HG03432 (cell line): ENCODE measurements at regions not wholly inside any gene's neighbourhood (a gene's known extent, or its start where the extent isn't known, plus 50 kb on each side); places are given as distances from the start of the nearest gene placed in this dataset.

Experiments
- ATAC-seq: cut with Tn5 transposase; IDR thresholded peaks from one replicate; pipeline ENCODE4 v1.9.1; 2021; ENCODE audit warnings: mild to moderate bottlenecking, moderate library complexity; ENCODE audit not compliant: unreplicated experiment

DNA sequence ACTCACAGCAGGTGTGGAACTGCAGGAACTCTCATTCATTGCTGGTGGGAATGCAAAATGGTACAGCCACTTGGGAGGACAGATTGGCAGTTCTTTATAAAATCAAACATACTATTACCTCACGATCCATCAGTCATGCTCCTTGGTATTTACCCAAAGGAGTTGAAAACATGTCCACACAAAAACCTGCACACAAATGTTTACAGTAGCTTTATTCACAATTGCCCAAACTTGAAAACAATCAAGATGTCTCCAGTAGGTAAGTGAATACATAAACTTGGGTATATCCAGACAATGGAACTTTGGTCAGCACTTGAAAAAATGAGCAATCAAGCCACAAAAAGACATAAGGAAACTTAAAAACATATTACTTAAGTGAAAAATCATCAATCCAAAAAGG is 215.5 kb downstream of the IRX1 start:
- no peak for ATAC-seq

GRCh38 chr5:3818624-3819023 is 223.0 kb downstream of the IRX1 start:
- no peak for ATAC-seq

- ATAC-seq, result no peak
These were observed 230.2 kb downstream of the IRX1 start for GRCh38 chr5:3825531-3826451.

- no peak for ATAC-seq
These were observed 232.0 kb downstream of the IRX1 start for GRCh38 chr5:3827624-3828023.

DNA sequence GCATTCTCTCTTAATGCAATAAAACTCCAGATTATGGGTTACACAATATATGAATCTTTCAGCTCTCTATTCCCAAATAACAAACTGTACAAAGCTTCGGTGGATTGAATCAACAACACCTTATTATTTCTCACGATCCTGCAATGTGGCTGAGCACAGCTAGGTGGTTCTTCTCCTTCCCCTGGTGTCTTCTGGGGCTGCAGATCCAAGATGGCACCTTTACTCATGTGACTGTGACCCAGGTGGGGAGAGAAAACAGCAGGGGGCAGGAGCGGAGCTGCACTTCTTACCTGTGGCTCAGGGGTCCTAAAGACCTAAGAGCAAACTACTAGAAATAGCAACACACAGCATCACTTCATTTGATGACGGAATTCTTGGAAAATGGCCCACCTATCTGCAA is 233.1 kb downstream of the IRX1 start:
- no peak for ATAC-seq

DNA sequence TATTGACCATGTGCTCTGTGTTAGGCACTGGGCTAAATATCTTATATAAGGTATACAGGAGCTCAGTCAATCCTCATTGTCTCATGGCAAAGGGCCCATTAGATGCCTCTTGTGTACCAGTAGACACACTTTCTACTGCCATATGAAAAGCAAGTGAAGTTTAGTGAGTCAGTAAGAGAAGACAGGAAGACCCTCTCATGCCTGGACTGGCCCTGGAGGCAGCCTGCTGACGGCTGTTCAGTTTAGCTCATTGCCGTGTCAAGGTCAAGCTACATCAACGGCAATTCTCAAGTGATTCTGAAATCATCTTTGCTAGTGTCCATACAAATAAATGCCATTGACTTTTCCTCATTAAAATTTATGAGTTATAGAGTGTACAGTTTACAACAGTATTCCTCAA is 237.9 kb downstream of the IRX1 start:
- no peak for ATAC-seq

DNA sequence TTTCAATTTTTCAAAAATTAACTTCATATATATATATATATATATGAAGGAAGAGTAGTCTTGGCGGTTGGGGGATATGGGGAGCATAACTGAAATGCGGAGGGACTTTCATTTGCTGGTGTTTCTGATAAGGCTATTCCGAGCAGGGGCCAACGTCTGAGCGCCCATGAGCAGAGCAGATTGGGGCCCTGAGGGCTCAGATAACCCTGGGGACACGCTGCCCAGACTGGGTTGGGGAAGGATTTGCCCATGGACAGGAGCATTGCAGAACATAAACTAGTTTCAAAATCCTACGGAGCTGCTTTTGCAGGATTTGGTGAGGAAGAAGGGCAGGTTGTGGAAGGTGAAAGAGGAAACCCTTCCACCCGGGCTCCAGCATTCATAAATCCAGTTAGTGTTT is 240.2 kb downstream of the IRX1 start:
- no peak for ATAC-seq

- no peak for ATAC-seq
These were observed 240.9 kb downstream of the IRX1 start for GRCh38 chr5:3836528-3836927.

DNA sequence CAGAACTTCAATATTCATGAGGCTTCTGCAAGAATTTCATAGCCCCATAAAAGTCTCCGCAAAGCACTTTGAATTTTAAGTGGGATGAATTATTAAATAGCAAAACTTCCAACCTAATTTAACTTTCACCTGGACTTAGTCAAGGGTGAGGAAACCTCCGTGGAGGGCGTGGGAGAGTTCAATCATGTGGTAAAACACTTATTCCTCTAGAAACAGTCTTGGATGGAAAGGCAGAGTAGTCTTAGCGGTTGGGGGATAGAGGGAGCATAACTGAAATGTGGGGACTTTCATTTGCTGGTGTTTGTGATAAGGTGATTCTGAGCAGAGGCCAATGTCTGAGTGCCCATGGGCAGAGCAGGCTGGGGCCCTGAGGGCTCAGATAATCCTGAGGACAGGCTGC is 241.9 kb downstream of the IRX1 start:
- no peak for ATAC-seq

DNA sequence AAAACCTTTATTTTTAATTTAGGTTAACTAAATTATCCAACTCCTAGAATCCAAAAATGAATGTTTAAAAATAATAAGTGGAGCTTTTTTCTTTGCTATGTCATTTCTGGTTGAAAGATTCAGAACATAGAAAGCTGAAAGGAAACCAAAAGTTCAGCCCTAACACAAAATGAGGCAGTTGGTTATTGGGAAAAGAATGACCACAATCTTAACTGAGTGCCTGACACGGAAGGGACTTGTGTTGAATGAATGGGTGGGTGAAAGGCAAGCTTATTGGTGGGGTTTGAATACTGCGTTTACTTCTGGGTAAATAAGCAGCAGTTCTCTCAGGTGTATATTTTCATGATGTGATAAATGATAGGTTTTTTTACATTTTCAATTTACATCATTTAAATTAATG is 243.5 kb downstream of the IRX1 start:
- no peak for ATAC-seq

- no peak for ATAC-seq
These were observed 247.0 kb downstream of the IRX1 start for GRCh38 chr5:3842591-3842990.

DNA sequence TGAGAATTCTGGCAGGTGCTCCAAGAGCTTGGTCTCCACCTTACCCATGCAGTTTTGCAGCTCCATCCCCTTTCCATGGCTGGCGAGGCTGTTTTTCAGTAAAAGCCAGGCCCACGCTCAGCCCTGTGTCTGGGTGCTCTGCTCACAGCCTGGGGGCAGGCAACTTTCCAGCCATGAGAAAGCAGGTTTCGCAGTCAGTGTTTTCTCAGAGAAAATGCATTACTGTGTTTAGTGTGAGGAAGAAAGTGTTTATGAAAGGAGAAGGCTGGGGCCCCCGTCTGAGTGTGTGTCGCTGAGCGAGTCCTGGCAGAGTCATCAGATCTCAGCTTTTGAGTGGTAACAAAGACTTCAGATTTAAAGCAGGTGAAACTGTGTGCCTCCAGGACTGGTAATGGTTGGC is 248.1 kb downstream of the IRX1 start:
- ATAC-seq, result no peak

DNA sequence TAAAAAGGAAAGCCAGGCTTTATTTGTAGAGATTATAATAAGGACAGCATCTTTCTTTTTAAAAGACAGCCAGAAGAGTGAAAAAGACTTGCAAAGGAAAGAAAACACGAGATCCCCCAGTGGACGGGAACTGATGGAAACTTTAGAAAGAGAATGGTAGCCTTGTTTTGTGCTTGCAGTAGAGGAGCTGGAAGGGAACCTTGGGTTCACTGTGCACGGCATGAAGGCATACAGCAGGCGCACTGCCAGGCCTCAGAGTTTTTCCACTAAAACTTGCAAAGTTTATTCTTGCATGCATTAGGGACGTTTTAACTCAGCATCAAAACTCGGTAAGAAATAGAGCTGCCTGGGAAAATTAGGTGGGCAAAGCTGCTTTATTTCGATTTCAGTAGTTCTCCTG is 248.6 kb downstream of the IRX1 start:
- no peak for ATAC-seq

- ATAC-seq, result no peak
These were observed 249.6 kb downstream of the IRX1 start for GRCh38 chr5:3845230-3845629.

GRCh38 chr5:3852161-3852916 is 256.7 kb downstream of the IRX1 start:
- ATAC-seq, result no peak

GRCh38 chr5:3853362-3853761 is 257.7 kb downstream of the IRX1 start:
- no peak for ATAC-seq

DNA sequence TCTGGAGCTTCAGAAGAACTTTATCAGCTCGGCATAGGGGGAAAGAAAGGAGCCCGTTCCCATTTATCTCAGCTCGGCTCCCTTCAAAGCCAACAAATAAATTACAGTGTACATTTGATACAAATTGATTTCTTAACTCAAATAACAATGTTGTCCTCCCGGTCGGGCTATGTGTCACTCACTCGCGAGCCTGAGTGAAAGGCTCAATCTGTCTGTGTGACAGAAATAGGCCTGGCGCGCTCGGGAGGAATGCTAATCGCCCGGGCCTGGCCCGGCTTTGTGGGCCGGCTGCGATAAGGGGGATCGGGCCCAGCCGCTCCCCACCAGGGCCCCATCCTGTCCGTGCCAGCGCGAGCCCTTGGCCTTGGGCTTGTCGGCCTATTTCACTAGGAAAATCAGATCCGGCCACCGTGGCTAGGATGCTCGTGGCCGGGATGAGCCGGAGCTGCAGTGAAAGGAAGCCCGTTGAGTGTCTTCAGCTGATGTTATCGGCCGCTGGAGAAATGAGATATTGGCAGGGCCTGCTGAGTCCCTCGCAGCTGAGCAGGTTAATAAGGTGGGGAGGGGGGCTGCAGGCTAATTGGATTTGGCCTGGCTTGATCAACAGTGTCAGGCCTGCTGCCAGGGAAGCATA is 258.7 kb downstream of the IRX1 start:
- no peak for ATAC-seq

DNA sequence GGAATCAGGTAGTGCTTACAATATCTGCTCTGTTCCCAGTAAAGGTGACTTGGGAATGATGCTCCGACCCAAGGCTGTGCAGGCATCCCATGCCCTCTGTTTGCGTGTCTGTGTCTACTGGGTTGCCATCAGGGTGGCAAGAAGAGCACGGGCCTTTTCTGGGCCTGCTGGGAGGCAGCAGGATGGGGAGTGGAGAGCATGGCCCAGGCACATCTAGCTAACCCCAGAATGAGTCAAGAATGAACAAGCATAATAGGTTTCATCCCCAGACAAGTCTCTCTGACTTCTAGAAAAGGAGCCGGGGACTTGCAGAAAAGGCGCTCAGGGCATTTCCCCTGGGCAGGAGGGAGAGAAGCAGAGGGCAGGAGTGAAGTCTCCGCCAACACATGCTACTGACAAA is 260.4 kb downstream of the IRX1 start:
- ATAC-seq, result no peak

DNA sequence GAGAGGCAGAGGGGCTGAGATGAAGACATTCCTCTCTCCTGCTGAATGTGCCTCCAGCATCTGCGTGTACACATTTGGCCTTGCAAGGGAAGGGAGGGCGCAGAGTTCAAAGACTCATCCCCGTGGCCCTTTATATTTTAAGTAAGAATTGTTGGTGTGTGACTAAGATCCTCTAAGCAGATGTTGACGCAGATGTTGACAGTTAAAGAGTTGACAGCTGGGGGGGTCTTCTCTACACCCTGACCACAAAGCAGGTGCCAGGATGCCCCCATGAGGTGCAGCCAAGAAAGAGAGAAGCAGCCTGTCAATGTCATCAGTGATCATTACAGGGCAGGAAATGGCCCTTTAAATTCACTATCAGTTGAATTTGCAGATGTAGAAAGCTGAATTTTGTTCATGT is 262.9 kb downstream of the IRX1 start:
- no peak for ATAC-seq

- no peak for ATAC-seq
These were observed 267.3 kb downstream of the IRX1 start for GRCh38 chr5:3862906-3863305.

DNA sequence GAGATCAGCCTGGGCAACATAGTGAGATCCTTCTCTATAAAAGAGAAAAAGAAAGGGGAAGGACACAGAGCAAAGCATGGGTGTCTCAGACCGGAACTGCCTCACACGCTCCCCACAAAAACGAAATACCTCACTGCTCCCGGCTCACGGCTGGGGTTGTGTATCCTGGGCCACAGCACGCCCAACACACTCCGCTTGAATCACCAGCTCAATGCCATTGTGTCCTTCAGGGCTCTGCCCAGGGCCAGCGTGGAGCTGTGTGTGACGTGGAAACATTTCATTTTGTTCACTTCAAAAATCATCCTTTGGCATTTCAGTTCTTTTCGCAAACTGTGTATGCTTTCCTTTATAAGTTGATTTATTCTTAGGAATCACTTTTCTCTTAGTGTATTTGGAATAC is 279.5 kb downstream of the IRX1 start:
- no peak for ATAC-seq

GRCh38 chr5:3878267-3878666 is 282.6 kb downstream of the IRX1 start:
- ATAC-seq, result no peak
